Panc1 (cell line): ENCODE measurements at regions not wholly inside any gene's neighbourhood (a gene's known extent, or its start where the extent isn't known, plus 50 kb on each side); places are given as distances from the start of the nearest gene placed in this dataset.

Source experiments
- CTCF ChIP-seq: fragments of 450-650 bp; IDR thresholded peaks from 2 replicates; pipeline ENCODE4 v1.5.1; 2017; ENCODE audit warnings: mild to moderate bottlenecking
- POLR2AphosphoS5 ChIP-seq: IDR thresholded peaks from 2 replicates; pipeline ENCODE4 v1.6.1; 2012; ENCODE audit warnings: mild to moderate bottlenecking, low read depth, low read length, moderate library complexity
- REST ChIP-seq, 2 experiments: IDR thresholded peaks; 2 replicates each; pipeline ENCODE4 v1.6.1; 2011 to 2012; ENCODE audit warnings: low read depth in 2 of 2, control low read depth in 1 of 2, low read length in 1 of 2, mild to moderate bottlenecking in 1 of 2, moderate library complexity in 1 of 2; ENCODE audit not compliant: insufficient read depth in 1 of 2
- SIN3A ChIP-seq: IDR thresholded peaks from 2 replicates; pipeline ENCODE4 v1.6.1; 2012; ENCODE audit warnings: low read depth, mild to moderate bottlenecking, low read length, moderate library complexity, borderline replicate concordance; ENCODE audit not compliant: insufficient read depth
- TCF7L2 ChIP-seq: IDR thresholded peaks from 2 replicates; pipeline ENCODE4 v1.6.1; 2011; ENCODE audit warnings: mild to moderate bottlenecking, low read depth, low read length, inconsistent platforms

GRCh38 chr3:194272221-194272620 is 78.9 kb downstream of the CPN2 start:
- TF ChIP-seq CTCF, result no peak
- TF ChIP-seq POLR2AphosphoS5, result no peak
- TF ChIP-seq REST (IDR thresholded peaks at IDR 0.05; ENCODE audit: insufficient read depth in 1 of 2, low read depth in 2 of 2, low read length in 1 of 2), result no peak
- TF ChIP-seq TCF7L2, result no peak
- no peak for TF ChIP-seq SIN3A
